GM12878 (cell line): ENCODE measurements at regions not wholly inside any gene's neighbourhood (a gene's known extent, or its start where the extent isn't known, plus 50 kb on each side); places are given as distances from the start of the nearest gene placed in this dataset.

ENCODE experiments used
- ATAC-seq: fragments of 200-7000 bp; cut with Tn5 transposase; 3 replicates; pipeline ENCODE4 v1.9.1; 2020; ENCODE audit warnings: mild to moderate bottlenecking, moderate library complexity
- BruUV-seq: library from RNA; stranded (reverse); fragments of 400-500 nt; replicated peaks from 2 replicates; lab custom pipeline; 2021; lab: Mats Ljungman, UMichigan
- CTCF ChIA-PET: fragments of 300-600 bp; sonication (Branson Sonifier 250); formaldehyde crosslinking; extraction: SDS; loops from one replicate; lab custom pipeline; 2021; ENCODE audit warnings: inconsistent platforms; lab: Yijun Ruan, JAX
- POLR2A ChIA-PET: fragments of 350-600 bp; formaldehyde crosslinking; extraction: SDS; loops from one replicate; lab custom pipeline; 2021; ENCODE audit warnings: inconsistent platforms; lab: Charles Lee
- RAD21 ChIA-PET: fragments of 300-600 bp; sonication (Branson Sonifier 250); formaldehyde crosslinking; loops from one replicate; lab custom pipeline; 2023; ENCODE audit warnings: antibody characterized with exemption; ENCODE audit not compliant: unreplicated experiment; lab: Charles Lee
- SMC1A ChIA-PET: fragments of 300-600 bp; sonication (Branson Sonifier 250); formaldehyde crosslinking; loops from one replicate; lab custom pipeline; 2023; ENCODE audit not compliant: unreplicated experiment, uncharacterized antibody; lab: Charles Lee
- DNase-seq: peaks from one replicate; pipeline ENCODE4 v3.0.0-alpha.2; 2011; ENCODE audit warnings: low read depth, low spot score
- FAIRE-seq: peaks from 3 replicates; lab custom pipeline; 2011; peaks lifted over from hg19 to GRCh38; lab: Jason Lieb, UNC
- H2AFZ ChIP-seq: 2 replicates; pipeline ENCODE4 v1.6.0; 2011; ENCODE audit warnings: low read depth, low read length, control low read depth; ENCODE audit not compliant: control insufficient read depth
- H3K27ac ChIP-seq: 2 replicates; pipeline ENCODE4 v1.5.1; 2011; ENCODE audit warnings: control low read depth; ENCODE audit not compliant: control insufficient read depth, insufficient read depth
- H3K27me3 ChIP-seq, 2 experiments: replicated peaks in 1 of 2; 2 replicates each; pipeline versions ENCODE4 v1.6.0 to v1.6.1; 2011; ENCODE audit warnings: low read length in 1 of 2; ENCODE audit not compliant: control insufficient read depth in 2 of 2, insufficient read depth in 2 of 2
- H3K36me3 ChIP-seq, 2 experiments: 2 replicates each; pipeline ENCODE4 v1.5.1; 2011; ENCODE audit warnings: low read length in 1 of 2; ENCODE audit not compliant: control insufficient read depth in 2 of 2, insufficient read depth in 2 of 2
- H3K4me1 ChIP-seq: 2 replicates; pipeline ENCODE4 v1.6.1; 2011; ENCODE audit warnings: mild to moderate bottlenecking, low read length, moderate library complexity, mixed read lengths; ENCODE audit not compliant: control insufficient read depth, insufficient read depth
- H3K4me2 ChIP-seq: 2 replicates; pipeline ENCODE4 v1.6.0; 2011; ENCODE audit warnings: control low read depth; ENCODE audit not compliant: control insufficient read depth, insufficient read depth
- H3K4me3 ChIP-seq: fragments of 200-600 bp; sonication (generic); 2 replicates; pipeline ENCODE4 v1.5.1; 2016
- H3K79me2 ChIP-seq: 2 replicates; pipeline ENCODE4 v1.6.0; 2011; ENCODE audit warnings: low read length; ENCODE audit not compliant: control insufficient read depth, insufficient read depth
- H3K9ac ChIP-seq: 2 replicates; pipeline ENCODE4 v1.8.0; 2011; ENCODE audit warnings: low read length, control low read depth, mixed read lengths; ENCODE audit not compliant: control insufficient read depth, insufficient read depth
- H3K9me3 ChIP-seq: replicated peaks from 3 replicates; pipeline ENCODE4 v1.5.1; 2011; ENCODE audit warnings: mild to moderate bottlenecking, low read length; ENCODE audit not compliant: control insufficient read depth, insufficient read depth
- H4K20me1 ChIP-seq: 2 replicates; pipeline ENCODE4 v1.6.0; 2011; ENCODE audit not compliant: control insufficient read depth, insufficient read depth
- ATF3 ChIP-seq: IDR thresholded peaks from 2 replicates; pipeline ENCODE4 v1.6.1; 2011; ENCODE audit warnings: low read depth, mild to moderate bottlenecking, low read length, moderate library complexity, borderline replicate concordance; ENCODE audit errors: extremely low read depth
- CUX1 ChIP-seq: IDR thresholded peaks from 2 replicates; pipeline ENCODE4 v1.6.1; 2012; ENCODE audit warnings: improper control_type of control experiment, low read depth, low read length; ENCODE audit not compliant: insufficient replicate concordance
- NFIC ChIP-seq: IDR thresholded peaks from 2 replicates; pipeline ENCODE4 v1.6.1; 2012; ENCODE audit warnings: low read depth, mild to moderate bottlenecking, inconsistent platforms, low read length, moderate library complexity
- NR2C1 ChIP-seq: fragments of 450-650 bp; IDR thresholded peaks from 2 replicates; pipeline ENCODE4 v1.6.1; 2017; ENCODE audit warnings: antibody characterized with exemption, mild to moderate bottlenecking, moderate library complexity
- NR2F1 ChIP-seq: fragments of 450-650 bp; conservative IDR thresholded peaks from 2 replicates; pipeline ENCODE4 v1.6.1; 2017; ENCODE audit warnings: mild to moderate bottlenecking
- POLR2AphosphoS5 ChIP-seq: IDR thresholded peaks from 2 replicates; pipeline ENCODE4 v1.6.1; 2011; ENCODE audit warnings: mild to moderate bottlenecking, low read length, inconsistent platforms
- SMARCA5 ChIP-seq: fragments of 450-650 bp; IDR thresholded peaks from 2 replicates; pipeline ENCODE4 v1.6.1; 2017; ENCODE audit warnings: mild to moderate bottlenecking
- STAT3 ChIP-seq: IDR thresholded peaks from 2 replicates; pipeline ENCODE4 v1.6.1; 2011; ENCODE audit warnings: low read depth, low read length, improper control_type of control experiment
- USF2 ChIP-seq: IDR thresholded peaks from 2 replicates; pipeline ENCODE4 v1.6.1; 2011; ENCODE audit warnings: low read depth, low read length, improper control_type of control experiment, borderline replicate concordance
- ZBED1 ChIP-seq: IDR thresholded peaks from 2 replicates; pipeline ENCODE4 v1.6.1; 2016; ENCODE audit warnings: borderline replicate concordance
- ZBTB11 ChIP-seq: fragments of 450-650 bp; formaldehyde crosslinking; IDR thresholded peaks from 2 replicates; pipeline ENCODE4 v1.5.0; 2022; ENCODE audit warnings: mild to moderate bottlenecking, missing genetic modification characterization
- ZBTB4 ChIP-seq: fragments of 450-650 bp; formaldehyde crosslinking; IDR thresholded peaks from 2 replicates; pipeline ENCODE4 v1.4.0; 2022; ENCODE audit warnings: mild to moderate bottlenecking, moderate library complexity
- WGBS: methylation state at CpG from one replicate; pipeline ENCODE4 v1.1.6; 2016; ENCODE audit warnings: low lambda C conversion rate; ENCODE audit not compliant: insufficient replicate concordance, insufficient coverage; ENCODE audit errors: missing lambda C conversion rate; 5-methylcytosine and 5-hydroxymethylcytosine counted together
- in situ Hi-C: fragments of 300-500 bp; cut with MboI; formaldehyde crosslinking; loops from 9 replicates; pipeline ENCODE4 v1.14.3; 2018; ENCODE audit warnings: mixed read lengths
- intact Hi-C: fragments of 100-400 bp; cut with micrococcal nuclease; formaldehyde crosslinking; loops from one replicate; pipeline ENCODE4 v1.14.2; 2022; ENCODE audit not compliant: unreplicated experiment

GRCh38 chr21:24938573-24938972 is 668.7 kb downstream of the MRPL39 start:
- H4K20me1 ChIP-seq, result no peaks in the 10 kb centered on the region
- no peak overlapping the region for H2AFZ ChIP-seq
- ChIA-PET SMC1A (no interaction called here), CTCF (no interaction called here), RAD21 (no interaction called here), POLR2A (no interaction called here)
- no peak for DNase-seq
- 58% methylated on average over 5 of the region's 5 CpGs for WGBS
- in situ Hi-C loops, result no loop called here
- no peaks in the 10 kb centered on the region for H3K27me3 ChIP-seq
- no peak for FAIRE-seq
- no peak overlapping the region for H3K9ac ChIP-seq
- no TSS peak for BruUV-seq
- H3K4me2 ChIP-seq, result no peak overlapping the region
- no peak overlapping the region for H3K4me3 ChIP-seq
- H3K27ac ChIP-seq, result no peak overlapping the region
- no peak for ATAC-seq
- H3K79me2 ChIP-seq, result no peaks in the 10 kb centered on the region
- H3K4me1 ChIP-seq, result no peaks in the 10 kb centered on the region
- H3K9me3 ChIP-seq, result no peaks in the 10 kb centered on the region
- intact Hi-C loops, result no loop called here
- no peaks in the 10 kb centered on the region for H3K36me3 ChIP-seq
- TF ChIP-seq CUX1 (no peak), NFIC (no peak), SMARCA5 (no peak), NR2F1 (no peak), NR2C1 (no peak), ZBED1 (no peak), ZBTB11 (CRISPR knock-in tag) (no peak), STAT3 (no peak), ATF3 (no peak), ZBTB4 (CRISPR knock-in tag) (no peak), POLR2AphosphoS5 (no peak), USF2 (no peak)
